ENCODE measurements at regions not wholly inside any gene's neighbourhood (a gene's known extent, or its start where the extent isn't known, plus 50 kb on each side); places are given as distances from the start of the nearest gene placed in this dataset.

GRCh38 chr1:233843525-233844204 is 60.8 kb upstream of the SLC35F3 start:
- H3K9me3 ChIP-seq (replicated peaks in 1 of 2; ENCODE audit: control insufficient read depth in 2 of 2, insufficient read depth in 1 of 2, low read depth in 1 of 2, low read length in 2 of 2), result no peaks in the 10 kb centered on the region
- H3K9ac ChIP-seq (ENCODE audit: low read depth, low read length, poor library complexity), result peak overlapping the region; percentile 44
- H3K27me3 ChIP-seq (ENCODE audit: control insufficient read depth in 3 of 3, insufficient read depth in 3 of 3, low read depth in 1 of 3, low read length in 3 of 3), result no peaks in the 10 kb centered on the region
- no peak for DNase-seq (ENCODE audit: low spot score)
- no peaks in the 10 kb centered on the region for H3K79me1 ChIP-seq (ENCODE audit: low read depth, low read length)
- no peak overlapping the region for H3K23ac ChIP-seq (ENCODE audit: low read depth, low read length, poor library complexity)
- H3K4me3 ChIP-seq (ENCODE audit: low read length in 2 of 2), result no peak overlapping the region
- H3K18ac ChIP-seq (ENCODE audit: low read length), result no peak overlapping the region
- H2AFZ ChIP-seq (ENCODE audit: low read length), result no peak overlapping the region
- H2BK15ac ChIP-seq (ENCODE audit: low read length), result no peak overlapping the region
- H3K14ac ChIP-seq (ENCODE audit: low read length), result no peak overlapping the region
- no peak overlapping the region for H2BK120ac ChIP-seq (ENCODE audit: low read depth, low read length)
- no peak overlapping the region for H2BK12ac ChIP-seq (ENCODE audit: low read length)
- H4K8ac ChIP-seq (ENCODE audit: low read depth, low read length), result no peak overlapping the region
- H4K91ac ChIP-seq (ENCODE audit: low read depth, low read length, poor library complexity), result no peak overlapping the region
- no peak overlapping the region for H2AK5ac ChIP-seq (ENCODE audit: low read depth, low read length)
- no peak overlapping the region for H3K4me2 ChIP-seq (ENCODE audit: insufficient read depth, low read length, poor library complexity, severe bottlenecking)
- no peaks in the 10 kb centered on the region for H3K4me1 ChIP-seq (ENCODE audit: control insufficient read depth in 2 of 2, insufficient read depth in 1 of 2, low read depth in 1 of 2, low read length in 2 of 2)
- H3K27ac ChIP-seq (replicated peaks; ENCODE audit: low read length), result no peak overlapping the region
- H2BK5ac ChIP-seq (ENCODE audit: low read length), result no peak overlapping the region
- H3K4ac ChIP-seq (ENCODE audit: low read length), result no peak overlapping the region
- no CpG with 5 or more reads among the region's 9 CpGs for WGBS, 2 donors (ENCODE audit: extremely low coverage in 2 of 2, insufficient read length in 2 of 2, insufficient replicate concordance in 1 of 2)
- H3K36me3 ChIP-seq (replicated peaks in 1 of 2; ENCODE audit: control insufficient read depth in 2 of 2, insufficient read depth in 2 of 2, low read length in 2 of 2), result no peaks in the 10 kb centered on the region

- no peaks in the 10 kb centered on the region for H3K4me1 ChIP-seq (ENCODE audit: control insufficient read depth in 2 of 2, insufficient read depth in 1 of 2, low read depth in 1 of 2, low read length in 2 of 2)
Observed at GRCh38 chr1:233844275-233844674, 60.2 kb upstream of the SLC35F3 start.

GRCh38 chr1:233844692-233845091 is 59.8 kb upstream of the SLC35F3 start:
- H2AK5ac ChIP-seq (ENCODE audit: low read depth, low read length), result no peak overlapping the region
- H2BK120ac ChIP-seq (ENCODE audit: low read depth, low read length), result no peak overlapping the region
- H2BK12ac ChIP-seq (ENCODE audit: low read length), result no peak overlapping the region
- no peak for DNase-seq (ENCODE audit: low spot score)
- H3K27me3 ChIP-seq (ENCODE audit: control insufficient read depth in 3 of 3, insufficient read depth in 3 of 3, low read depth in 1 of 3, low read length in 3 of 3), result no peaks in the 10 kb centered on the region
- H3K9me3 ChIP-seq (replicated peaks in 1 of 2; ENCODE audit: control insufficient read depth in 2 of 2, insufficient read depth in 1 of 2, low read depth in 1 of 2, low read length in 2 of 2), result no peaks in the 10 kb centered on the region
- no peak overlapping the region for H2AFZ ChIP-seq (ENCODE audit: low read length)
- H4K91ac ChIP-seq (ENCODE audit: low read depth, low read length, poor library complexity), result no peak overlapping the region
- H3K4ac ChIP-seq (ENCODE audit: low read length), result no peak overlapping the region
- no peak overlapping the region for H2BK15ac ChIP-seq (ENCODE audit: low read length)
- no peak overlapping the region for H4K8ac ChIP-seq (ENCODE audit: low read depth, low read length)
- H3K18ac ChIP-seq (ENCODE audit: low read length), result no peak overlapping the region
- no peak overlapping the region for H3K9ac ChIP-seq (ENCODE audit: low read depth, low read length, poor library complexity)
- no CpG with 5 or more reads among the region's 2 CpGs for WGBS, 2 donors (ENCODE audit: extremely low coverage in 2 of 2, insufficient read length in 2 of 2, insufficient replicate concordance in 1 of 2)
- H3K27ac ChIP-seq (replicated peaks; ENCODE audit: low read length), result no peak overlapping the region
- H3K36me3 ChIP-seq (replicated peaks in 1 of 2; ENCODE audit: control insufficient read depth in 2 of 2, insufficient read depth in 2 of 2, low read length in 2 of 2), result no peaks in the 10 kb centered on the region
- no peak overlapping the region for H3K4me2 ChIP-seq (ENCODE audit: insufficient read depth, low read length, poor library complexity, severe bottlenecking)
- H3K4me3 ChIP-seq (ENCODE audit: low read length in 2 of 2), result no peak overlapping the region
- H2BK5ac ChIP-seq (ENCODE audit: low read length), result no peak overlapping the region
- no peak overlapping the region for H3K14ac ChIP-seq (ENCODE audit: low read length)
- no peaks in the 10 kb centered on the region for H3K4me1 ChIP-seq (ENCODE audit: control insufficient read depth in 2 of 2, insufficient read depth in 1 of 2, low read depth in 1 of 2, low read length in 2 of 2)
- no peaks in the 10 kb centered on the region for H3K79me1 ChIP-seq (ENCODE audit: low read depth, low read length)
- no peak overlapping the region for H3K23ac ChIP-seq (ENCODE audit: low read depth, low read length, poor library complexity)

More at GRCh38 chr1:233844275-233844674, 60.2 kb upstream of the SLC35F3 start:
- Histone ChIP-seq H2AK5ac (ENCODE audit: low read depth, low read length) (no peak overlapping the region), H2BK12ac (ENCODE audit: low read length) (no peak overlapping the region), H3K23ac (ENCODE audit: low read depth, low read length, poor library complexity) (no peak overlapping the region), H2BK120ac (ENCODE audit: low read depth, low read length) (no peak overlapping the region), H3K4ac (ENCODE audit: low read length) (no peak overlapping the region), H3K27me3 (ENCODE audit: control insufficient read depth in 3 of 3, insufficient read depth in 3 of 3, low read depth in 1 of 3, low read length in 3 of 3) (no peaks in the 10 kb centered on the region), H4K8ac (ENCODE audit: low read depth, low read length) (no peak overlapping the region), H3K4me3 (ENCODE audit: low read length in 2 of 2) (no peak overlapping the region), H2AFZ (ENCODE audit: low read length) (no peak overlapping the region), H3K27ac (replicated peaks; ENCODE audit: low read length) (no peak overlapping the region), H3K18ac (ENCODE audit: low read length) (no peak overlapping the region), H3K9me3 (replicated peaks in 1 of 2; ENCODE audit: control insufficient read depth in 2 of 2, insufficient read depth in 1 of 2, low read depth in 1 of 2, low read length in 2 of 2) (no peaks in the 10 kb centered on the region), H2BK5ac (ENCODE audit: low read length) (no peak overlapping the region), H3K4me2 (ENCODE audit: insufficient read depth, low read length, poor library complexity, severe bottlenecking) (no peak overlapping the region), H3K9ac (ENCODE audit: low read depth, low read length, poor library complexity) (no peak overlapping the region), H4K91ac (ENCODE audit: low read depth, low read length, poor library complexity) (no peak overlapping the region), H3K14ac (ENCODE audit: low read length) (no peak overlapping the region), H3K36me3 (replicated peaks in 1 of 2; ENCODE audit: control insufficient read depth in 2 of 2, insufficient read depth in 2 of 2, low read length in 2 of 2) (no peaks in the 10 kb centered on the region), H2BK15ac (ENCODE audit: low read length) (no peak overlapping the region), H3K79me1 (ENCODE audit: low read depth, low read length) (no peaks in the 10 kb centered on the region)
- DNase-seq (ENCODE audit: low spot score), result no peak
- no CpG with 5 or more reads among the region's 2 CpGs for WGBS, 2 donors (ENCODE audit: extremely low coverage in 2 of 2, insufficient read length in 2 of 2, insufficient replicate concordance in 1 of 2)
